GM12875 (cell line): ENCODE measurements at regions not wholly inside any gene's neighbourhood (a gene's known extent, or its start where the extent isn't known, plus 50 kb on each side); places are given as distances from the start of the nearest gene placed in this dataset.
"Not testable (repeated sequence)": the region's sequence is repeated elsewhere in the genome, so short reads cannot be mapped to it uniquely, and the experiment has no call there.

ENCODE experiments used
- H3K4me3 ChIP-seq: one replicate; pipeline ENCODE4 v1.5.1; 2011; ENCODE audit warnings: low read depth, low read length, control low read depth
- CTCF ChIP-seq: IDR thresholded peaks from 2 replicates; pipeline ENCODE4 v1.5.1; 2011; ENCODE audit warnings: low read depth, mild to moderate bottlenecking, control low read depth, inconsistent platforms, low read length, moderate library complexity, borderline replicate concordance; ENCODE audit not compliant: insufficient read depth

DNA sequence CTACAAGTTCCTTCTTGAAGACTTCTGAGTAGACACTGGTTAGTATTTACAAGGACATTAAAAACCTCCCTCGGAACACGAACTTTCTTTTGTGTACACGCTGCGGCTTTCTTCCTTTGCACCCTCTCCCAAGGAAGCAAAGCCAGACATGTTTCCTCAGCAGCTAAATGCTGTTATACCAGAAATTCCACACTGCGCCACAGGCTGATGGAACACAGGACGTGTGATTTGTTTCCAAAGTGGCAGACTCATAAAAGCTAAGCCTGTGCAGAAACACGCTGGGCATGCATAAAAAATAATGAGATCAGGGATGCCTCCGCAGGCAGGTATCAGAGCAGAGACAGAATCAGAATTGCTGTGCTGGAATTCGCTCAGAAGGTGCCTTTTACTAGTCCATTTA lies 73.0 kb upstream of the RGPD5 start:
- no peak for TF ChIP-seq CTCF
- no peak overlapping the region for H3K4me3 ChIP-seq

DNA sequence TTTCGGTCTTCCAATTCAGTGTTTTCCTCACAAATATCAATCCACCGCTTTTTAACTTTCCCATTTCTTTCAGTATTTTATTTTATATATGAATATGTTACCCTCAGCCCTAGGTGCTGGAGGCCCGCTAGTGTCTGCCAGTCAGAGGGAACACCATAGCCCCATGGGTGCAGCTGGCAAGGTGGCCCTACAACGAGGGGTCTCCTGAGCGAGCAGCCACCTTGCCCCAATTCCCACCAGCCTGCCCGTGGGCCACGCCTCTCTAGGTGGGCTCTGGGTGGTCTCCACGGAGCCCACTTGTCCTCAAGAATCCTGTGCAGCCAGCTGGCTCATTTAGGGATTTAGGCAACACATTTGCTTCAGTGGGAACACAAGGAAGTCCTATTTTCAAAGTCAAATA lies 72.5 kb upstream of the RGPD5 start:
- TF ChIP-seq CTCF = no peak
- H3K4me3 ChIP-seq = no peak overlapping the region

DNA sequence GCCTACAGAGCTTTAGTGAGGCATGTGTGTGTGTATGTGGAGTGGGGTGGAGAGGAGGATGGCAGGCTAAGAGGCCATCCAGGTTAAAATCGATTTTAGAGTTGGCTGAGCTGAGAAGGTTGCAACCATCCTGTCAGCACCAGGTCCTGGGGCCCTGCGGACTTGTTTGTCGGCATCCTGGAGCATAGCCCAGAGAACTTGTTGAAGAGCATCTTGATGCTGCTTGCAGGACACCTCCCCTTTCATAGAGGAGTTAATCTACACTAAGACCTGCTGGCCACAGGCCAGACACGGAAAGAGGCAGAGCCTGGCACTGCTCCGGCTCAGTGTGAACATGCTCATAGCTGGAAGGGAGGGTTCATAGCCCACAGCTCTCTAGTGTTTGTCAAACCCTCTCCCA lies 72.1 kb upstream of the RGPD5 start:
- no peak overlapping the region for H3K4me3 ChIP-seq
- no peak for TF ChIP-seq CTCF

DNA sequence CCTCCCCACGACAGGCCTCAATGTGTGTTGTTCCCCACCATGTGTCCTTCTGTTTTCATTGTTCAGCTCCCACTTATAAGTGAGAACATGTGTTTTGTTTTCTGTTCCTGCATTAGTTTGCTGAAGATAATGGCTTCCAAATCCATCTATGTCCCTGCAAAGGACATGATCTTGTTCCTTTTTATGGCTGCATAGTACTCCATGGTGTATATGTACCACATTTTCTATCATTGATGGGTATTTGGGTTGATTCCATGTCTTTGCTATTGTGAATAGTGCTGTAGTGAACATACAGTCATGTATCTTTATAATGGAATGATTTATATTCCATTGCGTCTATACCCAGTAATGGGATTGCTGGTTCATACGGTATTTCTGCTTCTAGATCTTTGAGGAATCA lies 71.5 kb upstream of the RGPD5 start:
- H3K4me3 ChIP-seq = not testable (repeated sequence)

GRCh38 chr2:109723153-109723552 lies 71.0 kb upstream of the RGPD5 start:
- H3K4me3 ChIP-seq = not testable (repeated sequence)

DNA sequence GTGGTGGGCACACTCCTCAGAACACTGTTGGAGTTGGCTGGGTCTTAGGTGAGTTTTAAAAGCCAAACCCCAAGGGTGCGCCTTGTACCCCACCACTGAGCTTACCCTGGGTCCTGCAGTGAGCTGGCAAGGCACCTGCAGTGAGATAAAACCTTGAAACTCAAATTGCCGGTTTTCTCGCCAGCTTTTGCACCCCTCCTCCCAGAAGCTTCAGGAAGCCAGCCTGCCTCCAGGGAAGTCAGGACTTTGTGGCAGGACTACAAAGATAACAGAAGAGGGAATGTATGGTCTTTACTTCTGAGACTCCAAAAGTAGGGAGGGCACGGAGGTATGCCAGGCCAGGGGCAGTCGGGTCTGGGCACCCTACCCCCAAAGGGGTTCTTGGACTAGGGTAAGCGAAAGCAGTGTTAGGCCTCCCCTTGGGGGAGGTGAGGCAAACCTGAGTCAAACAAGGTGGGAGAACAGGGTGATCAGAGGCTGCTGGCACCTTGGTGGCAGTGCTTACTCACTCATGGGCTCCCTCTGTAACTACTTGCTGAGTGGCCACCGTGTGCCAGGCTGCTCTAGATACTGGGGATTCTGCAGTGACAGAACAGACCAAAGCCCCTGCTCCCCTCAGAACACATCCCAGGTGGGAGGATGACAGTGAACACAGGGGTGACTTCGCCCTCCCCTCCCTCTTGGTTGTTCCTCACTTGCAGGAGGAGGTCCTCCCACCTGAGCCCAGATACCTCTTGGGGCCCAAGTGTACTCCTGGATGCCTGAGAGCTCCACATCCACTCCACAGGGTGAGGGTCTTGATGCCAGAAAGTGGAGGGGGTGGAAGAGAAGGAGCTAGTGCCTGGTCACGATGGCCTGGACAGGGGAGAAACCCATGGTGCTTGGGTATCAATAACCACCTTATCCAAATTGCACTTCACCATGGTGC lies 69.3 kb upstream of the RGPD5 start:
- TF ChIP-seq CTCF = no peak

DNA sequence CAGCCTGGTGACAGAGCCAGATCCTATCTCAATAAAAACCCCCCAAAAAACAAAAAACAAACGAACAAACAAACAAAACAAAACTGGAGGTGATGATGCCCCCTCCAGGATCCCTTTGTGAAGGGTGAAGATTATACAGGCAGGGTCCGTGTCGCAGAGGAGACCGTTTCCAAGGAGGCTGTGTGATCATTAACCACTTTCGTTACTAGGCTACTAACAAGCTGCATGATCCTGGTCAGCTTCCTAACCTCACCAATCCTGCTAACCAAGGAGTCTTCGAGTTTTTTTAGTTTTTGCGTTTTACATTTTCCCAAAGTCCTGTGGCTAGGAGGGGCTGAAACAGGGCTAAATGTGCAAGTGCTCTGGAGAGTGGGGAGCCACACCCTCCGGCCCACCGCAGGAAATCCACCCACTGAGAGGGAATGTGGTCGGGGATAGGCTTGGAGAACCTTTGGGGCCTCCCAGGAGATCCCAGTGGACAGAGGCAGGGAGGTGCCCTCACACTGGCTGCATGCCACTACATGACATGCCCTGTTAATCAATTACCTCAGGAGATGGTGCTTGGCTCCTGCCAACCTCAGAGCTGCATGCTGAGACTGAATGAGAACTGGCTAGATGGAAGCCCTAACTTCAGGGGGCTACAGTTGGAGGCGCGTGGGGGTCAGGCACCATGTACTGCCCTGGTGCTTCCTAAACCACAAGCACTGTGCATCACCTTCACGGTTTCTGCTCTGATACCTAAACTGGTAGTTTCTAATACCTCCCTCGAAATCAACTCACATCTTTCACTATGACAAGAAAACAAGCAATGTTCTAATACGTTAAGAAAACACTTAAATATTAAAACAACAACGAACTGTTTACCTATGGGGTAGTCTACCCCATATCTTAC lies 67.5 kb upstream of the RGPD5 start:
- no peak for TF ChIP-seq CTCF
- H3K4me3 ChIP-seq = no peak overlapping the region

More for the DNA sequence above, 69.3 kb upstream of the RGPD5 start:
- H3K4me3 ChIP-seq = no peak overlapping the region
